GM18505 (cell line): ENCODE measurements at regions not wholly inside any gene's neighbourhood (a gene's known extent, or its start where the extent isn't known, plus 50 kb on each side); places are given as distances from the start of the nearest gene placed in this dataset.
A peak's percentile ranks its signal among the peaks of the same experiment; 100 is the strongest.
"Not testable (repeated sequence)": the region's sequence is repeated elsewhere in the genome, so short reads cannot be mapped to it uniquely, and the experiment has no call there.

Experiments used
- ATAC-seq: cut with Tn5 transposase; IDR thresholded peaks from one replicate; pipeline ENCODE4 v1.9.1; 2021; ENCODE audit not compliant: unreplicated experiment
- POLR2A ChIP-seq: IDR thresholded peaks from 4 replicates; pipeline ENCODE4 v1.6.1; 2011; ENCODE audit warnings: borderline replicate concordance; ENCODE audit not compliant: insufficient read depth, insufficient read length; ENCODE audit errors: extremely low read depth

DNA sequence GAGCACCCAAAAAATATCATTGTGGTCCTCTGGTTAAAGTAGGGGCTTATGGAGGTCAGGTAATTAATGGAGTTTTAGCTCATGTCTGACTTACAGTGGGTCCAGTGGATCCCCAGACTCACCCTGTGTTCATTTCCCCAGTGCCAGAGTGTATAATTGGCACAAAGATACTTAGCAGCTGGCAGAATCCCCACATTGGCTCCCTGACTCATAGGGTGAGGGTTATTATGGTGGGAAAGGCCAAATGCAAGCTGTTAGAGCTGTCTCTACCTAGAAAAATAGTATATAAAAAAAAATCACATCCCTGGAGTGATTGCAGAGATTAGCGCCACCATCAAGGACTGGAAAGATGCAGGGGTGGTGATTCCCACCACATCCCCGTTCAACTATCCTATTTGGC is 1067.6 kb upstream of the ACVR2A start:
- TF ChIP-seq POLR2A, result no peak
- no peak for ATAC-seq

DNA sequence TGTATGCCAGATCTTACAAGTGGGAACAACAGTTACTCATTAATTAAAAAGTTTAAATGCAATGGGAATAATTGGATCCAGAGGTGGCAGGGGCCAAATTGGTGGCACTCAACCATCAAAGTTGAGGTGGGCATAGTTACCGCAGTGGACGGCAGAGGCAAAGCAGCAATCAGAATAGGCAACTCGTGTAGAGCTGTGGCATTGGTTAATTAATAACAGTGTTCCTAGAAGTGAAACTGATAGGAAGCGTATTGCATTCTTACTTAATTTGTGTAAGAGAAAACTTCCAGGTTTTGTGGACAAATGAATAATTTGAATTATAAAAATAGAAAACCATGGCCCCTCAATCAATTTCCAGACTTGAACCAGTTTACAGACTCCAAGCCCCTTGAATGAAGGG is 1068.2 kb upstream of the ACVR2A start:
- no peak for ATAC-seq
- no peak for TF ChIP-seq POLR2A

- no peak for ATAC-seq
- no peak for TF ChIP-seq POLR2A
These were observed 1073.3 kb upstream of the ACVR2A start for GRCh38 chr2:146771531-146771930.

DNA sequence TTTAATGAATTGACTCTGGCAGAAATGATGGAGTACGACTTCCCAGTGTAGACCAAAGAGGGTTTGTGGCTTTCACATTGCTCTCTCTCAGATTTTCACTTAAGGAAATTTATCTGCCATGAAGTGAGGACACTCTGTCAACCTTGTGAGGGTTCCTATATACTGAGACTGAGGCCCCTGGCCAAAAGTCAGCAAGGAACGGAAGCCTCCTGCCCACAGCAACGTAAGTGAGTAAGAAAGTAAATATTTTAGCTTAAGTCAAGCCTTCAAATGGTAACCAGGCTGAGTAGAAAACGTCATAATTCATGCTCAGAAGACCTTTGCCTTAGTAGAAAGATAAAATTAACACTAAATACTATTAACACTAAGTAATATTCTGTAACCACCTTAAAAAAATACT is 1080.5 kb upstream of the ACVR2A start:
- no peak for ATAC-seq
- TF ChIP-seq POLR2A, result no peak

DNA sequence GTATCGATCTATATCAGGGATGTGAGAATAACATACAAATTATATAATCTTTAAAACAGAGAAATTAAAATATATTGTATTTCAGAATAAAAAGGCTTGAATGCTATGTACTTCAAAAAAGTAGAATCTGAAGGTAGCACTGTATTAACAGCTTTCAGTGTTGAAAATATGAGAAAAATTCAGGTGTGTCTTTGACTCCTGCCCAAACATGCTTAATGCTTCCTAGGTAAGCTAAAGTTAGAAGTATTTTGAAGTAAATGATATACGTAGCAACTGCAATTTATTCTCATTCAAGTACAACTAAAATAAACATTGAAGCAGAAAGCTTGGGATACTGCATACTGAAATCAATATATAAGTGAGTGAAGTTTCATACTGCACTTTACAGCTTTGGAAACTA is 1082.0 kb upstream of the ACVR2A start:
- no peak for TF ChIP-seq POLR2A
- no peak for ATAC-seq

DNA sequence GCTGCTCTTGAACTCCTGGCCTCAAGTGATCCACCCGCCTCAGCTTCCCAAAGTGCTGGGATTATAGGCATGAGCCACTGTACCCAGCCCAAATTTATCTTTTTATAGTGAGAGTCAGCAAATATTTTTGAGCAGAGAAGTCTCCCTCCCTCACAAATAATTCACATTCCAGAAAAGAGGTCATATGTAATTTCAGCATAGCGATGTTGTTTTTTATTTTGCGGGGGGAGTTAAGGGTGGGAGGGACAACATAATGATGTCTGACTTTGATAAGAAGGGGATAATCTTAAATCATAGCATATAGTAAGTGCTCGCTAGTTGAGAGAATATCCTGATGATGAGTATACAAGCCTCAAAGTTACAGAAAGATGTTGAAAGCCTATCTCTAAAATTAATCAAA is 1090.2 kb upstream of the ACVR2A start:
- TF ChIP-seq POLR2A, result no peak
- no peak for ATAC-seq

- ATAC-seq, result no peak
These were observed 1096.8 kb upstream of the ACVR2A start for GRCh38 chr2:146748046-146748445.

DNA sequence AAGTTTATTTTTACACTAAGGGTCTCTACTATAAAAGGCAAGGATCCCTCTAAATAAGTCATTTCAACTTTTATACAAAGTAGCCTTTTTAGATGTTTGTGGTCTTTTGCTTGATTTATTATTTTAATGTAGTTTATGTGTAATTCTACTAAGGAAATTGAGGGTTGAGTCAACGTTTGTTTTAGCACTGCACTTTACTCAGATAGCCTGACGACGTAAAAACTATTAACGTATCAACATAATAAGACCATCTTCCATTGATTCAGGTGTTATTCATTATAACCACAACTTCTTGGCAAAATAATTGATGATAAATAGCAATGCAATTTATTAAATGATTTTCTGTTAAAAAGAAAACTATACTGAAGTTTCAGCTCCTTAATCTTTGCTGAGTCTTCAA is 1103.6 kb upstream of the ACVR2A start:
- no peak for ATAC-seq
- TF ChIP-seq POLR2A, result no peak

More at GRCh38 chr2:146748046-146748445, 1096.8 kb upstream of the ACVR2A start:
- TF ChIP-seq POLR2A, result no peak

DNA sequence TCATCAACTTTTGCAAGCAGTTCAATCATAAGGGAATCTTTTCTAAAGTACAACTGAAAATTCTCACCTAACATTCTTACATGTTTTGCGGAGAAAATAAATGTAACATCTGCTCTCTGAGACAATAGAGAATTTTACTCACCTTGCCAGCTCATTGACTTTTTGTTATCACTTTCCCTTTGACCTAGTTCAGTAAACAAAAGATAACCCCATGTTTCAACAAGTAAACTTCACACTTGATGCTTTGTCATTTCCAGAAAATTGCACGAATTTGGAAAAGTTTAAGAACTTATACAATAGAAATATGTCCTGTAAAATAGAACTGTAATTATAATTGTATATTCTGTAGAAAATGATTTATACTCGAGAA is 1110.0 kb upstream of the ACVR2A start:
- ATAC-seq, result no peak
- no peak for TF ChIP-seq POLR2A

GRCh38 chr2:146734042-146734820 is 1110.6 kb upstream of the ACVR2A start:
- TF ChIP-seq POLR2A, result no peak
- peak; percentile 84 for ATAC-seq

DNA sequence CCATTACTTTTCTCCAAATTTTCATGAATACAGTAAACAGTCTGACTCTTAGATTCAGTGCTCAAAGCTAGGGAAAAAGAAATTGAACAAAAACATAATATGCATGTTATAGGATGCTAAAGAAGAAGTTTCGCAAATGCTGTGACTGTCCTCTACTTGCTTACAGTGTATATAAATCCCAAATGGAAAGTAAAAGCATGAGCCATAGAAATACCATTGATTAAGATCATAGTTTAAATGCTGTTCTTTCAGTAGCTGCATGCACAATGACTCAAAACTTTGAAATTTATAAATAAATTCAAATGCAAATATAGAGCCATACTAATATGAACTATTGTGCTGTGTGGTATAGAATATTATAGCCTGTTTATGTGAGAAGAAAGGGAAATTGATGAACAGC is 1113.9 kb upstream of the ACVR2A start:
- ATAC-seq, result no peak
- no peak for TF ChIP-seq POLR2A

- TF ChIP-seq POLR2A, result no peak
- no peak for ATAC-seq
These were observed 1123.3 kb upstream of the ACVR2A start for GRCh38 chr2:146721486-146721885.

DNA sequence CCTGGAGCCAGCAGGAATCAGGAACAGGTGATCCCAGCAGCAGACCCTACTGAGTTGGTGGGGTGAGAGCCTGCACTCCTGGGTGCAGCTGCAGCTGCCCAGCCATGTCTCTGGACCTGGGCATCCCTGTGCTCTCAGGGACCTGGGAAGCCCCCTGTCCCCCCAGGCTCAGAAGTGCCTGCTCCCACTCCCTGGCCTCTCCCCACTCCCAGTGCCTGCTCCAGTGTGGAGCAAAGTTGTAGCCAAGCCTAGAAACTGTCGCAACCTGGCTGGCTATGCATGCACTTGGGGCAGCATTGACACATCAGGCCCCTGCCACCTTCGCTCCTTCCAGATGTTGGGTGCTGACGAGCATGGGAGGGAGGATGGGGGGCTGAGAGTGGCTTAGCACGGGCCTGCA is 1124.7 kb upstream of the ACVR2A start:
- no peak for TF ChIP-seq POLR2A
- ATAC-seq, result no peak

DNA sequence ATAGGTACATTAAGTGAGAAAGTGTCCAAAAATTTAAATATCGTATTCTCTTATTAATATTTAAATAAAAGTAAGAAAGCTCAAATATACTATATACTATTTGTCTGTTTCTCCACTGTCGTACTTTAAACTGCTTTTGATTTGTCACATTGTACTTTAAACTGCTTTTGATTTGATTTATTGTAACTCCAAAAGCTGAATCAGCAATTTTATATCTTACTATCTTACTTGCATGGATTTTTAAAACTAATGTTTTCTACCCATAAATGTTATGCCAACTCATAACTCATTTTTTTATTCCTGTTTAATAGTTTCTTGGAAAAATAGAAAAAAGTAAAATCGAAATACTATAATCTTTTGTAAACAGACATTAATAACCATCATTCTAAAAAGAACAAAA is 1128.2 kb upstream of the ACVR2A start:
- no peak for TF ChIP-seq POLR2A
- ATAC-seq, result no peak

- TF ChIP-seq POLR2A, result no peak
- ATAC-seq, result no peak
These were observed 1135.8 kb upstream of the ACVR2A start for GRCh38 chr2:146709004-146709403.

- no peak for ATAC-seq
- no peak for TF ChIP-seq POLR2A
These were observed 1143.6 kb upstream of the ACVR2A start for GRCh38 chr2:146701183-146701582.

GRCh38 chr2:146697307-146697706 is 1147.5 kb upstream of the ACVR2A start:
- TF ChIP-seq POLR2A, result no peak
- no peak for ATAC-seq

DNA sequence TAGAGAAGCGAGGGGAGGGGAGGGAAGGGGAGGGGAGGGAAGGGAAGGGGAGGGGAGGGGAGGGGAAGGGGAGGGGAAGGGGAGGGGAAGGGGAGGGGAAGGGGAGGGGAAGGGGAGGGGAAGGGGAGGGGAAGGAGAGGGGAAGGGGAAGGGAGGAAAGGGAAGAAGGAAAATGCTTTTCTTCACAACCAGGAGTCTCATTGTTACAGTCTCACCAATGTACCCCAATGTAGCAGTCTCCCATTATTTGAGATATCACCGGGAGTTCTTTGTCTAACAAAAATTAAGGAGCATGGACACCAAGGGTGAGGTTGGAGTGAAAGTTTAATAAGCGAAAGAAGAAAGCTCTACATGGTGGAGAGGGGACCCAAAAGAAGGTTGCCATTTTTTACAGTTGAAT is 1148.0 kb upstream of the ACVR2A start:
- not testable (repeated sequence) for ATAC-seq
